ENCODE measurements at regions not wholly inside any gene's neighbourhood (a gene's known extent, or its start where the extent isn't known, plus 50 kb on each side); places are given as distances from the start of the nearest gene placed in this dataset.

- TF ChIP-seq ZBTB33 (IDR thresholded peaks at IDR 0.05; ENCODE audit: extremely low read depth, insufficient replicate concordance, low read length) (no peak), CEBPB (IDR thresholded peaks at IDR 0.05; ENCODE audit: low read depth) (no peak)
Measured at GRCh38 chr9:75824816-75825568, 65.5 kb upstream of the PCSK5 start (continued).

- H3K4me1 ChIP-seq (ENCODE audit: control insufficient read depth in 1 of 2, insufficient read depth in 2 of 2, low read length in 2 of 2) = no peaks in the 10 kb centered on the region
- no peaks in the 10 kb centered on the region for H4K20me1 ChIP-seq (ENCODE audit: insufficient read depth)
- H3K4me2 ChIP-seq (ENCODE audit: low read length) = no peak overlapping the region
- ATAC-seq (no peak), DNase-seq (ENCODE audit: low read depth, low spot score) (no peak)
- intact Hi-C loops (cut with micrococcal nuclease) = no loop called here
- no peak overlapping the region for H3K27ac ChIP-seq (ENCODE audit: low read depth, low read length)
- no peak overlapping the region for H3K9ac ChIP-seq (ENCODE audit: low read length)
- BruUV-seq (replicated peaks) = no TSS peak
- H3K27me3 ChIP-seq (ENCODE audit: insufficient read depth, low read length) = peaks cover 40% of the 10 kb centered on the region
- H3K9me3 ChIP-seq (ENCODE audit: control insufficient read depth in 1 of 2, insufficient read depth in 1 of 2, low read depth in 1 of 2, low read length in 2 of 2) = no peaks in the 10 kb centered on the region
- POLR2A ChIA-PET = no interaction called here
- CTCF ChIA-PET = no interaction called here
- RAD21 ChIA-PET (ENCODE audit: low non-redundant PET in 1 of 2, low total read pairs in 2 of 2, uncharacterized antibody in 2 of 2, unreplicated experiment in 2 of 2) = no interaction called here
- H3K79me2 ChIP-seq (ENCODE audit: insufficient read depth, low read length) = no peaks in the 10 kb centered on the region
- TF ChIP-seq JUND (IDR thresholded peaks at IDR 0.05) = no peak
- TF ChIP-seq CTCF (IDR thresholded peaks at IDR 0.05 in 2 of 3, conservative IDR thresholded peaks at IDR 0.05 in 1 of 3; ENCODE audit: borderline replicate concordance in 1 of 3, insufficient read depth in 1 of 3, low read depth in 2 of 3, low read length in 2 of 3) = no peak
- TF ChIP-seq EZH2 (IDR thresholded peaks at IDR 0.05) = no peak
- TF ChIP-seq POLR2AphosphoS5 (IDR thresholded peaks at IDR 0.05; ENCODE audit: low read depth, low read length) = no peak
- no peak for TF ChIP-seq EGR1 (IDR thresholded peaks at IDR 0.05; ENCODE audit: low read depth)
- no peak for TF ChIP-seq EZH2phosphoT487 (IDR thresholded peaks at IDR 0.05; ENCODE audit: borderline replicate concordance)
- no peak for TF ChIP-seq FOSL1 (IDR thresholded peaks at IDR 0.05; ENCODE audit: low read depth)
- no peak for TF ChIP-seq POLR2A (IDR thresholded peaks at IDR 0.05; ENCODE audit: borderline replicate concordance, extremely low read depth, insufficient read depth, insufficient read length)
- TF ChIP-seq MAX (IDR thresholded peaks at IDR 0.05) = no peak
- TF ChIP-seq ZNF274 (IDR thresholded peaks at IDR 0.05; ENCODE audit: low read depth, low read length) = no peak
- no peak for TF ChIP-seq ATF3 (IDR thresholded peaks at IDR 0.05)
- TF ChIP-seq CEBPB (IDR thresholded peaks at IDR 0.05; ENCODE audit: low read depth) = no peak
- no peak for TF ChIP-seq ZFX (IDR thresholded peaks at IDR 0.05)
- no peaks in the 10 kb centered on the region for H3K36me3 ChIP-seq (ENCODE audit: control insufficient read depth in 1 of 2, insufficient read depth in 2 of 2, low read length in 2 of 2)
- H3K4me3 ChIP-seq (replicated peaks in 1 of 2; ENCODE audit: low read depth in 1 of 2, low read length in 2 of 2) = no peak overlapping the region
- H3K9me2 ChIP-seq (ENCODE audit: insufficient read depth) = no peaks in the 10 kb centered on the region; the same call in 1 of the 2 replicates
- H2AFZ ChIP-seq (ENCODE audit: low read depth, low read length, poor library complexity, severe bottlenecking) = no peak overlapping the region
Measured at GRCh38 chr9:75826314-75826713, 64.2 kb upstream of the PCSK5 start.
